GM19324 (cell line): ENCODE measurements at regions not wholly inside any gene's neighbourhood (a gene's known extent, or its start where the extent isn't known, plus 50 kb on each side); places are given as distances from the start of the nearest gene placed in this dataset.
"Not testable (repeated sequence)": the region's sequence is repeated elsewhere in the genome, so short reads cannot be mapped to it uniquely, and the experiment has no call there.

Experiments
- ATAC-seq: cut with Tn5 transposase; IDR thresholded peaks from one replicate; pipeline ENCODE4 v1.9.1; 2021; ENCODE audit warnings: mild to moderate bottlenecking, moderate library complexity; ENCODE audit not compliant: unreplicated experiment, low FRiP score

DNA sequence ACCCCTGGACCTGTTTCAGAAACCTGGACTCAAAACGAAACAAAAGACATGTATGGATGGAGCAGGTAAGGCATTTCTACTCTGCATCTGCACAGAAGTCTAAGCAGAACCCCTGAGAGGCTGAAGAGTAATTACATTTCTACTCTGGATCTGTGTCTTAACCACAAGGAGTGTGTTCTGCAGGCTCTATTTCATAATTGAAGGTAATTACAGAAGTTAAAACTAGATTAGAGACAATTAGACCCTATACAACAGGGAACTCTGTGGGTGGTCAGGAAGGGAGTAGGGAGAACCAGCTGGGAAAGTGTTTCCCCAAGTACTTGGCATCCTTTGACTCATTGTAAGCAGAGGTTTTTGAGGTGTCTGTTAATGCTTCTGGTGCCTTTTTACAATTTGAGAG is 69.8 kb downstream of the IGSF1 start:
- no peak for ATAC-seq

DNA sequence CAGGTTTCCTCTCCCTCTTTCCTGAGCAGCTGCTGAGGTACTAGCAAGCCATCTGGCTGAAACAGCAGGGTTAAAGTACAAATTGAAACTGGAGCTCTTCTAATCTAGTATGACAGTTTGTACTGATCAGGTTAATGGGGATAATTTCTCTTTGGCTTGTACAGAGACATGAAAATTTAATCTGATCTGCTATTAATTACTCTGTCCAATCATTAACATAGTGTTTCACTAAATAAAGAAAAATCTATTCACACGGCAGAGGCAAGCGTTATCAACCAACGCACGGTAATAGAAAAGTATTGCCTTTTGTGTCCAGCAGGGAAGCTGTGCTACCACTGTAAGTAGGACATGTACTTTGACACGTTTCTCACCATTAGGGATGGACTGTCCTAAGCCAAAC is 71.1 kb downstream of the IGSF1 start:
- no peak for ATAC-seq

DNA sequence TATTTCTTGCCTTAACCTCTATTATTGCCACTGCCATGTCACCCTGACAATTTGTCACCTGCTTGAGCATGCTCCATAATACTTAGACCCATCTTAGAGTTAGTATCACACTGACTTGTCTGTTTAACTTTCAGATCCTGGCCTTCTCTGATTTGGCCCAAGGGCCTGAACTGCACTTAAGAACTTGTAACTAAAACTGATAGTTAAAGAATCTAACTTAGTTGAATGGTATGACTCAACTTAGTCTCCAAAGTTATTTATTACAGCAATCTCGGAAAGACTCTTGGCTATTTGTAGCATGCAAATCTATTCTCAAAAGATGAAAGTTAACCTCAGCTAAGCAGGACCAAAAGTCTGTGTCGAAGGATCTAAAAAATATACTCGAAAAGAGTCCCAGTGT is 72.3 kb downstream of the IGSF1 start:
- ATAC-seq: peak; percentile 73

DNA sequence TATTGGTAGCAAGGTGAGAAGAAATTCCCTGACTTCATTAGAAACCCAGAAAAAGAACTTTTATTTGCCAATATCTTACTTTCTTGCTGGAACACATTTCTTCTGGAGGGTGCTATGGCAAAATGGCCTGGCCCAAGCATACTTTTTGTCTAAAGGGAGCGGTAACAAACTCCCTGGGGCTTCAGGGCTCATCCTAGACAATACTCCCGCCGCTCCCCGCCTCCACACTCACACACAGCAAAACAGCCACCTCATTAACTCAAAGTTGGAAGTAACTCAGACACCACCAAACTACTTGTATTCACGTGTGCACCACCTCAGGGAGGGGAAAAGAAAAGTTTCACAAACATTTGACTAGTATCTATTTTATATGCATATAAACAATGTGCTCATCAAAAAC is 75.7 kb downstream of the IGSF1 start:
- ATAC-seq: no peak

DNA sequence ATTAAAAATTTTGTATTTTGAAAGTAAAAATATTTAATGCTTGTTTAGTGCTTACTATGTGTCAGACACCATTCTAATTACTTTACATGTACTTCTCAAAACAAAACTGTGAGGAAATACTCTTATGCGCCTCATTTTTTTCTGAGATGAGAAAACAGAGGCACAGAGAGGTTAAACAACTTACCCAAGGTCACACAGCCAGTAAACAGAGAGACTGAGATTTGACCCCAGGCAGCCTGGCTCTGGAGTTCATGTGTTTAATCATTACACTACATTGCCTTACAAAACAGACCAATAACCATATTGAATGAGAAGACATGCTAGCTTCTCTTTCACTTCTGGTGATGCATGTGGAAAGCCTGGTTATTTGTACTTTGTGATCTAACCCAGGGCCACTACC is 86.3 kb downstream of the IGSF1 start:
- no peak for ATAC-seq

DNA sequence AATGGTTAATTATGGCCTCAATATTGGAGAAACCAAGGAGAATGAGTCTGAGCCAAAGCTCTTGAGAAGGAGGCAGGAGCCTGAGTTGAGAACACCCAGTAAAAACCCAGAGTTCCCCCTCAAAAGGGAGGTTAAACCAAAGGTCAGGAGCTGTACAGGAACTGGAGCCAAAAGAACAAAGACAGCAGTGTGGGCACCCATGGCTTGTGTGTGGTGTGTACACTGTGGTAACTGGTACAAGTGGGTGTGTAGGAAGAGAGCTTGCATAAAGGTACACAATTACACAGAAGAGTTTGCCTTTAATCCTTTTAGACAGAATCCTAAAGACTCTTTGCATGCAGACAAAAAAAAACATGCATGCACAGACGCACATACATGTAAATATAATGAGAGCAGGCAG is 87.1 kb downstream of the IGSF1 start:
- no peak for ATAC-seq

DNA sequence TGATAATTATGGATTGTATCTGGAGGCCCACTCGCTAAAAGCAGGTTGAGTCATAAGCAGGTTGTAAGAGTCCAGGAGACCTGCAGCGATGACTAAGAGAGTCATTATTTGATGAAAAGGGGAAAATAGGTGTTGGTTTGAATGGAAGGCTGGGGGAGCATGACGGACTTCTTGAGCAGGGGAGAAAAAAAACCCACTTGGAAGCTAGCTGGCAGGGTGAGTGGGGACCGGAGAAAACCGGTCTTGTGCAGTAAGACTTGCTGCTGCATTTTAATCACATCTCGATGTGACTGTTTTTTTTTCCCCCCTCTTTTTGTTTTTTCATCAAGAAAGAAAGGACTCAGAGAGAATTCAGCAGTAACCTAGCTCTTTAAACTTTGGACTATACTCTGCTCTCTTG is 90.0 kb downstream of the IGSF1 start:
- ATAC-seq: no peak

DNA sequence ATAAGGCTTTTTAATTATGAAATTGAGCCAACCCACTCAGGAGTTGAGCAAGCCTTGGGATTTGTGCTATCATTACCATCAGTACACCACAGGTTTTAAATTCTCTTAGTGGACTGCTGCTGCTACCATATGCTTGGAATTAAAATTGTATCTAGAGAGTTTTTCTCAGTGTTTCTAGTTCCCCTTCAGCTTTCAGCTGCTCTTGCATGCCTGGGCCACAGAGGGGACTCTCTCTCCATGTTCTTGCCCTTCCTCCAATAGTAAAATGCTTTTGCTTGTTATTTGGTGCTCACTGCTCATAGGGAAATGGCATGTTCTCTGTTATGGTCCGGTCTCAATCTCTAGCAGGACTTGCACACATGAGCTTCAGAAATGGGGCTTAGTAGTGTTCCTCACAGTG is 101.9 kb downstream of the IGSF1 start:
- ATAC-seq: peak; percentile 51

DNA sequence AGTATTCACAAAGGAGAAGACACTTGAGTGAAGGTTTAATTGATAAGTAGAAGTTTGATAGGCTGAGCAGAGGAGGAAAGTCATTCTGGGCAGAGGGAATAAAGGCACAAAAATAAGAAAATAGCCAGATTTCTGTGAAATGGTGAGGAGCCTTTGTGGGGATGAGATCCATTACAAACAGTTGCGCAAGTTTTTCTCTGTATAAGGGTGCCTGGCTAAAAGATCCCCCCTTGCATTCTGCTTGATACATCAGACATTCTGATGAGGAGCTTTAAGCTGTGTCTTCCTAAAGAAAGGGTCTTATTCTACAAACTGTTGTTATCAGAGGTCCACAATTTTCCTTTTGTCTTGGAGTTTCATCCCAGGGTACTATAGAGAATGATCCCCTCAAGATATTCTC is 112.0 kb downstream of the ARHGAP36 start:
- no peak for ATAC-seq

DNA sequence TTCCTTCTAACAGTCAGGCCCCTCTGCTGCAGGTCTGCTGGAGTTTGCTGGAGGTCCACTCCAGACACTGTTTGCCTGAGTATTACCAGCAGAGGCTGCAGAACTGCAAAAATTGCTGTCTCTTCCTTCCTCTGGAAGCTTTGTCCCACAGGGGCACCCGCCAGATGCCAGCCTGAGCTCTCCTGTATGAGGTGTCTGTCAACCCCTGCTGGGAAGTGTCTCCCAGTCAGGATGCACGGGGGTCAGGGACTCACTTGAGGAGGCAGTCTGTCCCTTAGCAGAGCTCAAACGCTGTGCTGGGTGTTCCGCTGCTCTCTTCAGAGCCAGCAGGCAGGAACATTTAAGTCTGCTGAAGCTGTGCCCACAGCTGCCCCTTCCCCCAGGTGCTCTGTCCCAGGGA is 105.5 kb downstream of the ARHGAP36 start:
- ATAC-seq: not testable (repeated sequence)

DNA sequence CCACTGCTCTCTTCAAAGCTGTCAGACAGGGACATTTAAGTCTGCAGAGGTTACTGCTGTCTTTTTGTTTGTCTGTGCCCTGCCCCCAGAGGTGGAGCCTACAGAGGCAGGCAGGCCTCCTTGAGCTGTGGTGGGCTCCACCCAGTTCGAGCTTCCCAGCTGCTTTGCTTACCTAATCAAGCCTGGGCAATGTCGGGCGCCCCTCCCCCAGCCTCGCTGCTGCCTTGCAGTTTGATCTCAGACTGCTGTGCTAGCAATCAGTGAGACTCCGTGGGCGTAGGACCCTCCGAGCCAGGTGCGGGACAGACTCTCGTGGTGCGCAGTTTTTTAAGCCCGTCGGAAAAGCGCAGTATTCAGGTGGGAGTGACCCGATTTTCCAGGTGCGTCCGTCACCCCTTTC is 99.5 kb downstream of the ARHGAP36 start:
- ATAC-seq: not testable (repeated sequence)

DNA sequence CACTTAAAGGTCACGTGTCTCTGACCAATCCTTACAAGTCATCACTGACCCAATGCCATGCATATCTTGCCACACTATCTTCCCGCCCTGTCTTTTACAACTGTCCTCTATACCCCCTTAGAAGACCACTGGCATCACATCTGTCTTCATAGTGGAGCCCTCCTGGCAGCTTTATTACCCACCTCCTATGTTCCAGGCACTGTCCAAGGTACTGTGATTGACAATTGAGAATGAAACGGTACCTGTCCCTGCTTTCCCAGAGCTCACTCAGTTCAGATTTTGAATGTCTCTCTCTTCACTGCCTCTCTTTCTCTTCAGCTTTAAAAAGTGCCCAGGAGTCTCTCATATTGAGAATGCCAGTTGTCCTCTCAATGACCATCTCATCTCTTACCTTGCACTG is 88.6 kb downstream of the ARHGAP36 start:
- no peak for ATAC-seq
